ENCODE measurements at regions not wholly inside any gene's neighbourhood (a gene's known extent, or its start where the extent isn't known, plus 50 kb on each side); places are given as distances from the start of the nearest gene placed in this dataset.

- no peak for TF ChIP-seq EZH2 (IDR thresholded peaks at IDR 0.05; ENCODE audit: insufficient read depth, poor library complexity, severe bottlenecking)
- no peak for TF ChIP-seq EZH2phosphoT487 (IDR thresholded peaks at IDR 0.05; ENCODE audit: insufficient read depth, low read depth)
These were observed 53.6 kb upstream of the MBOAT1 start for GRCh38 chr6:20265842-20266241.
